ENCODE measurements at regions not wholly inside any gene's neighbourhood (a gene's known extent, or its start where the extent isn't known, plus 50 kb on each side); places are given as distances from the start of the nearest gene placed in this dataset.
"Not testable (repeated sequence)": the region's sequence is repeated elsewhere in the genome, so short reads cannot be mapped to it uniquely, and the experiment has no call there.

GRCh38 chr2:31770741-31771140 lies 190.0 kb upstream of the SRD5A2 start:
- Histone ChIP-seq H3K27me3 (ENCODE audit: low read depth) (no peaks in the 10 kb centered on the region), H3K27ac (no peak overlapping the region), H3K4me3 (no peak overlapping the region), H3K4me1 (no peaks in the 10 kb centered on the region), H3K9me3 (no peaks in the 10 kb centered on the region), H3K36me3 (no peaks in the 10 kb centered on the region)
- ATAC-seq, result no peak
- intact Hi-C loops (cut with DNase I), result no loop called here
- DNase-seq, result no peak
- TF ChIP-seq CTCF (IDR thresholded peaks at IDR 0.05), result no peak

GRCh38 chr2:31765078-31765945 lies 184.6 kb upstream of the SRD5A2 start:
- no peaks in the 10 kb centered on the region for H3K27me3 ChIP-seq (ENCODE audit: low read depth)
- intact Hi-C loops (cut with DNase I), result no loop called here
- H3K36me3 ChIP-seq, result no peaks in the 10 kb centered on the region
- no peak overlapping the region for H3K4me3 ChIP-seq
- no peak overlapping the region for H3K27ac ChIP-seq
- no peak for TF ChIP-seq CTCF (IDR thresholded peaks at IDR 0.05)
- no peaks in the 10 kb centered on the region for H3K4me1 ChIP-seq
- ATAC-seq (no peak), DNase-seq (no peak)
- H3K9me3 ChIP-seq, result no peaks in the 10 kb centered on the region

GRCh38 chr2:31764169-31764568 lies 183.4 kb upstream of the SRD5A2 start:
- H3K36me3 ChIP-seq, result no peaks in the 10 kb centered on the region
- no peaks in the 10 kb centered on the region for H3K4me1 ChIP-seq
- ATAC-seq (no peak), DNase-seq (no peak)
- no peaks in the 10 kb centered on the region for H3K27me3 ChIP-seq (ENCODE audit: low read depth)
- no peaks in the 10 kb centered on the region for H3K9me3 ChIP-seq
- intact Hi-C loops (cut with DNase I), result no loop called here
- no peak overlapping the region for H3K27ac ChIP-seq
- no peak for TF ChIP-seq CTCF (IDR thresholded peaks at IDR 0.05)
- no peak overlapping the region for H3K4me3 ChIP-seq

GRCh38 chr2:31762085-31762484 lies 181.3 kb upstream of the SRD5A2 start:
- DNase-seq (no peak), ATAC-seq (no peak)
- intact Hi-C loops (cut with DNase I), result no loop called here
- no peak for TF ChIP-seq CTCF (IDR thresholded peaks at IDR 0.05)
- Histone ChIP-seq H3K4me3 (no peak overlapping the region), H3K27ac (no peak overlapping the region), H3K9me3 (no peaks in the 10 kb centered on the region), H3K36me3 (no peaks in the 10 kb centered on the region), H3K27me3 (ENCODE audit: low read depth) (no peaks in the 10 kb centered on the region), H3K4me1 (no peaks in the 10 kb centered on the region)

- intact Hi-C loops (cut with DNase I); H3K4me3 ChIP-seq; H3K4me1 ChIP-seq; H3K27me3 ChIP-seq (ENCODE audit: low read depth); ATAC-seq; H3K36me3 ChIP-seq; H3K27ac ChIP-seq; H3K9me3 ChIP-seq; DNase-seq: not testable (repeated sequence)
Observed at GRCh38 chr2:31757351-31757750, 176.6 kb upstream of the SRD5A2 start.

- DNase-seq; ATAC-seq; H3K27me3 ChIP-seq (ENCODE audit: low read depth); H3K36me3 ChIP-seq; H3K4me3 ChIP-seq; intact Hi-C loops (cut with DNase I); H3K9me3 ChIP-seq; H3K4me1 ChIP-seq; H3K27ac ChIP-seq: not testable (repeated sequence)
Observed at GRCh38 chr2:31748746-31749145, 168.0 kb upstream of the SRD5A2 start.

Measured in lower lobe of right lung (tissue), 2 donors.